Liver (tissue), 8 donors: ENCODE measurements at regions not wholly inside any gene's neighbourhood (a gene's known extent, or its start where the extent isn't known, plus 50 kb on each side); places are given as distances from the start of the nearest gene placed in this dataset.

ENCODE experiments used
- DNase-seq: peaks from one replicate; pipeline ENCODE4 v3.0.0-alpha.2; 2017; ENCODE audit warnings: low spot score
- H3K27ac ChIP-seq, 2 donors: one replicate each; pipeline ENCODE4 v1.7.0; 2013; ENCODE audit warnings: inconsistent platforms in 2 of 2, low read length in 2 of 2, control low read depth in 1 of 2, low read depth in 1 of 2, mild to moderate bottlenecking in 1 of 2
- H3K27me3 ChIP-seq, 4 donors: one replicate each; pipeline versions ENCODE4 v1.6.1 to v1.7.0; 2013; ENCODE audit warnings: low read length in 3 of 4, inconsistent platforms in 1 of 4, mild to moderate bottlenecking in 1 of 4, moderate library complexity in 1 of 4; ENCODE audit not compliant: control insufficient read depth in 4 of 4, insufficient read depth in 4 of 4
- H3K36me3 ChIP-seq, 4 donors: one replicate each; pipeline versions ENCODE4 v1.6.1 to v1.7.0; 2013; ENCODE audit warnings: low read length in 3 of 4, mild to moderate bottlenecking in 3 of 4, low read depth in 1 of 4, moderate library complexity in 1 of 4; ENCODE audit not compliant: control insufficient read depth in 4 of 4, insufficient read depth in 3 of 4
- H3K4me1 ChIP-seq, 4 donors: one replicate each; pipeline versions ENCODE4 v1.6.1 to v1.7.0; 2013; ENCODE audit warnings: low read length in 3 of 4, mild to moderate bottlenecking in 3 of 4, moderate library complexity in 1 of 4; ENCODE audit not compliant: control insufficient read depth in 4 of 4, insufficient read depth in 4 of 4
- H3K4me3 ChIP-seq, 3 donors: one replicate each; pipeline versions ENCODE4 v1.6.1 to v1.7.0; 2013; ENCODE audit warnings: low read length in 3 of 3, control low read depth in 1 of 3, low read depth in 1 of 3, mild to moderate bottlenecking in 1 of 3
- H3K9ac ChIP-seq, 2 donors: one replicate each; pipeline ENCODE4 v1.7.0; 2013; ENCODE audit warnings: low read length in 2 of 2, mild to moderate bottlenecking in 2 of 2, moderate library complexity in 2 of 2, control low read depth in 1 of 2, low read depth in 1 of 2
- H3K9me3 ChIP-seq, 4 donors: one replicate each; pipeline versions ENCODE4 v1.6.1 to v1.7.0; 2013; ENCODE audit warnings: low read length in 3 of 4; ENCODE audit not compliant: control insufficient read depth in 4 of 4
- EGR1 ChIP-seq, 2 donors: IDR thresholded peaks; 2 replicates each; pipeline ENCODE4 v1.6.1; 2016 to 2018; ENCODE audit warnings: antibody characterized with exemption in 2 of 2, low read depth in 2 of 2
- FOXA1 ChIP-seq: IDR thresholded peaks from 2 replicates; pipeline ENCODE4 v1.6.1; 2016; ENCODE audit warnings: antibody characterized with exemption
- FOXA2 ChIP-seq: IDR thresholded peaks from 2 replicates; pipeline ENCODE4 v1.6.1; 2016; ENCODE audit warnings: antibody characterized with exemption
- GABPA ChIP-seq, 2 donors: IDR thresholded peaks in 1 of 2; conservative IDR thresholded peaks in 1 of 2; 2 replicates each; pipeline ENCODE4 v1.6.1; 2016; ENCODE audit warnings: antibody characterized with exemption in 2 of 2, mild to moderate bottlenecking in 1 of 2, moderate library complexity in 1 of 2
- HNF4G ChIP-seq: IDR thresholded peaks from 2 replicates; pipeline ENCODE4 v1.6.1; 2016; ENCODE audit warnings: antibody characterized with exemption
- JUND ChIP-seq, 2 donors: IDR thresholded peaks; 2 replicates each; pipeline ENCODE4 v1.6.1; 2016; ENCODE audit warnings: antibody characterized with exemption in 2 of 2
- NR2F2 ChIP-seq: IDR thresholded peaks from 2 replicates; pipeline ENCODE4 v1.6.1; 2016; ENCODE audit warnings: antibody characterized with exemption
- RAD21 ChIP-seq, 2 donors: IDR thresholded peaks; 2 replicates each; pipeline ENCODE4 v1.6.1; 2016; ENCODE audit warnings: antibody characterized with exemption in 2 of 2, mild to moderate bottlenecking in 2 of 2
- RXRA ChIP-seq, 2 donors: IDR thresholded peaks; 2 replicates each; pipeline ENCODE4 v1.6.1; 2017 to 2018; ENCODE audit warnings: antibody characterized with exemption in 2 of 2, mild to moderate bottlenecking in 1 of 2
- SP1 ChIP-seq: IDR thresholded peaks from 2 replicates; pipeline ENCODE4 v1.6.1; 2018; ENCODE audit warnings: antibody characterized with exemption, mild to moderate bottlenecking
- TAF1 ChIP-seq: conservative IDR thresholded peaks from 2 replicates; pipeline ENCODE4 v1.6.1; 2016; ENCODE audit warnings: antibody characterized with exemption, mild to moderate bottlenecking
- YY1 ChIP-seq: IDR thresholded peaks from 2 replicates; pipeline ENCODE4 v1.6.1; 2016; ENCODE audit warnings: antibody characterized with exemption, mild to moderate bottlenecking
- WGBS: extraction: QIAGEN DNeasy Blood & Tissue Kit; methylation state at CpG from one replicate; pipeline ENCODE4 v1.1.7; 2013; 5-methylcytosine and 5-hydroxymethylcytosine counted together
- TF ChIP-seq, protein P1 (sequence below): IDR thresholded peaks from 2 replicates; pipeline ENCODE4 v1.6.1; 2016; ENCODE audit warnings: antibody characterized with exemption
- TF ChIP-seq, protein P2 (sequence below): IDR thresholded peaks from 2 replicates; pipeline ENCODE4 v1.6.1; 2016; ENCODE audit warnings: antibody characterized with exemption, mild to moderate bottlenecking
- TF ChIP-seq, protein P3 (sequence below): IDR thresholded peaks from 2 replicates; pipeline ENCODE4 v1.6.1; 2016; ENCODE audit warnings: antibody characterized with exemption
- TF ChIP-seq, protein P4 (sequence below): fragments of 150-350 bp; IDR thresholded peaks from 2 replicates; pipeline ENCODE4 v1.5.1; 2017; ENCODE audit warnings: improper control_type of control experiment, low read depth, low read length; ENCODE audit not compliant: missing input control
- donor health status: healthy.
- donor health status: healthy.
- donor health status: healthy.
- donor health status: healthy.
- donor health status: healthy.

DNA sequence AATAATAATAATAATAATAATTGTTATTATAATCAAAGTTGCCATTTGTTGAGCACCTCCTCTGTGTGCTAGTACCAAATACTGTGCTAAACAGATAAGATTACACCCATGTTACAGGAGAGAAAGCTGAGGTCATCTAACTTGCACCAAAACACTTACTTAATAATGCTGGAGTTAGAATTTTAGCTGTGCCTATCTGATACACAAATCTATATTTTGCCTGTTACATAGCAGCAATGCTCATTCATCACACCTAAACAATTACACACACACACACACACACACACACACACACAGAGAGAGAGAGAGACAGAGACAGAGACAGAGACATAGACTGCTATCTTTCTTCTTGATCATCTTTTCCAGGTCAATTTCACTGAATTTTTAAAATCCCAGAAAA is 170.9 kb upstream of the KLF3 start:
- Histone ChIP-seq H3K27me3 (no peaks in the 10 kb centered on the region), H3K9ac (no peak overlapping the region), H3K4me3 (no peak overlapping the region), H3K9me3 (no peaks in the 10 kb centered on the region), H3K36me3 (no peaks in the 10 kb centered on the region), H3K27ac (no peak overlapping the region), H3K4me1 (peaks cover 5 to 20% (median 15%) of the 10 kb centered on the region in 4 donors)
- no peak for DNase-seq
- no peak for TF ChIP-seq RAD21 (IDR thresholded peaks at IDR 0.05)
- TF ChIP-seq EGR1 (IDR thresholded peaks at IDR 0.05; ENCODE audit: low read depth in 2 of 2), result no peak
- no peak for TF ChIP-seq GABPA (IDR thresholded peaks at IDR 0.05 in 1 of 2, conservative IDR thresholded peaks at IDR 0.05 in 1 of 2)

DNA sequence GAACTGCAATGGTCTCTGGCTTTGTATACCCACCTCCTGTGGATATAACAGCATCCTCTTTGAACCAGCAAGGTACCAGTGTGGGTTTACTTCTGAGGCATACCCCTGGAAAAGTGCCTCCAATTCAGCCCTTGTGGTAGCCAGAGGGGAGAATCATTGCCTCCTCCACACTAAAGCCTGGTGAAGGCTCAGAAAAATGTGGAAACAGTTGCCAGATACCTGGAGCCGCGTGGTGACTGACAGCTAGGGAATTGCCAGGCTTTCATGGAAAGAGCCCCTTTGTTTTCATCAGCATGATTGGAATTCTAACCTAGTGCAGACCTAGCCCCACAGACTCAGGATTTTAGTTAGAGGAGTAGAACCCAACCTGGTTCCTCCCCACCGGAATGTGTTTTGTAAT is 168.6 kb upstream of the KLF3 start:
- no peak overlapping the region for H3K27ac ChIP-seq
- peaks cover 2 to 15% (median 11%) of the 10 kb centered on the region in 4 donors for H3K4me1 ChIP-seq
- no peaks in the 10 kb centered on the region for H3K27me3 ChIP-seq
- H3K36me3 ChIP-seq, result no peaks in the 10 kb centered on the region
- TF ChIP-seq NR2F2 (no peak), TAF1 (no peak), RAD21 (IDR thresholded peaks at IDR 0.05) (no peak), GABPA (IDR thresholded peaks at IDR 0.05 in 1 of 2, conservative IDR thresholded peaks at IDR 0.05 in 1 of 2) (no peak), FOXA1 (no peak), FOXA2 (no peak), RXRA (IDR thresholded peaks at IDR 0.05) (no peak), SP1 (no peak), HNF4G (no peak), EGR1 (IDR thresholded peaks at IDR 0.05; ENCODE audit: low read depth in 2 of 2) (no peak), JUND (IDR thresholded peaks at IDR 0.05) (no peak), YY1 (no peak)
- TF ChIP-seq, protein P1, sequence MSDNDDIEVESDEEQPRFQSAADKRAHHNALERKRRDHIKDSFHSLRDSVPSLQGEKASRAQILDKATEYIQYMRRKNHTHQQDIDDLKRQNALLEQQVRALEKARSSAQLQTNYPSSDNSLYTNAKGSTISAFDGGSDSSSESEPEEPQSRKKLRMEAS, result no peak
- TF ChIP-seq, protein P2, sequence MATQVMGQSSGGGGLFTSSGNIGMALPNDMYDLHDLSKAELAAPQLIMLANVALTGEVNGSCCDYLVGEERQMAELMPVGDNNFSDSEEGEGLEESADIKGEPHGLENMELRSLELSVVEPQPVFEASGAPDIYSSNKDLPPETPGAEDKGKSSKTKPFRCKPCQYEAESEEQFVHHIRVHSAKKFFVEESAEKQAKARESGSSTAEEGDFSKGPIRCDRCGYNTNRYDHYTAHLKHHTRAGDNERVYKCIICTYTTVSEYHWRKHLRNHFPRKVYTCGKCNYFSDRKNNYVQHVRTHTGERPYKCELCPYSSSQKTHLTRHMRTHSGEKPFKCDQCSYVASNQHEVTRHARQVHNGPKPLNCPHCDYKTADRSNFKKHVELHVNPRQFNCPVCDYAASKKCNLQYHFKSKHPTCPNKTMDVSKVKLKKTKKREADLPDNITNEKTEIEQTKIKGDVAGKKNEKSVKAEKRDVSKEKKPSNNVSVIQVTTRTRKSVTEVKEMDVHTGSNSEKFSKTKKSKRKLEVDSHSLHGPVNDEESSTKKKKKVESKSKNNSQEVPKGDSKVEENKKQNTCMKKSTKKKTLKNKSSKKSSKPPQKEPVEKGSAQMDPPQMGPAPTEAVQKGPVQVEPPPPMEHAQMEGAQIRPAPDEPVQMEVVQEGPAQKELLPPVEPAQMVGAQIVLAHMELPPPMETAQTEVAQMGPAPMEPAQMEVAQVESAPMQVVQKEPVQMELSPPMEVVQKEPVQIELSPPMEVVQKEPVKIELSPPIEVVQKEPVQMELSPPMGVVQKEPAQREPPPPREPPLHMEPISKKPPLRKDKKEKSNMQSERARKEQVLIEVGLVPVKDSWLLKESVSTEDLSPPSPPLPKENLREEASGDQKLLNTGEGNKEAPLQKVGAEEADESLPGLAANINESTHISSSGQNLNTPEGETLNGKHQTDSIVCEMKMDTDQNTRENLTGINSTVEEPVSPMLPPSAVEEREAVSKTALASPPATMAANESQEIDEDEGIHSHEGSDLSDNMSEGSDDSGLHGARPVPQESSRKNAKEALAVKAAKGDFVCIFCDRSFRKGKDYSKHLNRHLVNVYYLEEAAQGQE, result no peak
- TF ChIP-seq, protein P3, sequence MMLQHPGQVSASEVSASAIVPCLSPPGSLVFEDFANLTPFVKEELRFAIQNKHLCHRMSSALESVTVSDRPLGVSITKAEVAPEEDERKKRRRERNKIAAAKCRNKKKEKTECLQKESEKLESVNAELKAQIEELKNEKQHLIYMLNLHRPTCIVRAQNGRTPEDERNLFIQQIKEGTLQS, result no peak
- TF ChIP-seq, protein P4, sequence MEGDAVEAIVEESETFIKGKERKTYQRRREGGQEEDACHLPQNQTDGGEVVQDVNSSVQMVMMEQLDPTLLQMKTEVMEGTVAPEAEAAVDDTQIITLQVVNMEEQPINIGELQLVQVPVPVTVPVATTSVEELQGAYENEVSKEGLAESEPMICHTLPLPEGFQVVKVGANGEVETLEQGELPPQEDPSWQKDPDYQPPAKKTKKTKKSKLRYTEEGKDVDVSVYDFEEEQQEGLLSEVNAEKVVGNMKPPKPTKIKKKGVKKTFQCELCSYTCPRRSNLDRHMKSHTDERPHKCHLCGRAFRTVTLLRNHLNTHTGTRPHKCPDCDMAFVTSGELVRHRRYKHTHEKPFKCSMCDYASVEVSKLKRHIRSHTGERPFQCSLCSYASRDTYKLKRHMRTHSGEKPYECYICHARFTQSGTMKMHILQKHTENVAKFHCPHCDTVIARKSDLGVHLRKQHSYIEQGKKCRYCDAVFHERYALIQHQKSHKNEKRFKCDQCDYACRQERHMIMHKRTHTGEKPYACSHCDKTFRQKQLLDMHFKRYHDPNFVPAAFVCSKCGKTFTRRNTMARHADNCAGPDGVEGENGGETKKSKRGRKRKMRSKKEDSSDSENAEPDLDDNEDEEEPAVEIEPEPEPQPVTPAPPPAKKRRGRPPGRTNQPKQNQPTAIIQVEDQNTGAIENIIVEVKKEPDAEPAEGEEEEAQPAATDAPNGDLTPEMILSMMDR, result no peak
- no peak overlapping the region for H3K9ac ChIP-seq
- no peak overlapping the region for H3K4me3 ChIP-seq
- no peaks in the 10 kb centered on the region for H3K9me3 ChIP-seq
- 93% methylated on average over 3 of the region's 3 CpGs for WGBS
- no peak for DNase-seq
